ENCODE measurements at regions not wholly inside any gene's neighbourhood (a gene's known extent, or its start where the extent isn't known, plus 50 kb on each side); places are given as distances from the start of the nearest gene placed in this dataset.
"Not testable (repeated sequence)": the region's sequence is repeated elsewhere in the genome, so short reads cannot be mapped to it uniquely, and the experiment has no call there.

- TF ChIP-seq CTCF (optimal IDR thresholded peaks at IDR 0.05 in 1 of 3, IDR thresholded peaks at IDR 0.05 in 1 of 3, conservative IDR thresholded peaks at IDR 0.05 in 1 of 3; ENCODE audit: extremely low read depth in 1 of 3, insufficient read depth in 2 of 3, low read length in 3 of 3); EZH2 (IDR thresholded peaks at IDR 0.05; ENCODE audit: low read length): not testable (repeated sequence)
Measured at GRCh38 chr5:106259431-106260090, 1411.2 kb downstream of the EFNA5 start.
